ENCODE measurements at regions not wholly inside any gene's neighbourhood (a gene's known extent, or its start where the extent isn't known, plus 50 kb on each side); places are given as distances from the start of the nearest gene placed in this dataset.

GRCh38 chr10:31704195-31704594, 224.4 kb downstream of the ARHGAP12 start:
- no peaks in the 10 kb centered on the region for H3K9me3 ChIP-seq (ENCODE audit: control insufficient read depth in 4 of 4, low read length in 3 of 4)
- H3K9ac ChIP-seq (ENCODE audit: low read depth in 1 of 2, low read length in 2 of 2): no peak overlapping the region
- peaks cover 0 to 12% (median 4%) of the 10 kb centered on the region in 4 donors for H3K4me1 ChIP-seq (ENCODE audit: control insufficient read depth in 4 of 4, insufficient read depth in 4 of 4, low read length in 3 of 4)
- H3K27ac ChIP-seq (ENCODE audit: low read depth in 1 of 2, low read length in 2 of 2): no peak overlapping the region
- H3K4me3 ChIP-seq (ENCODE audit: low read depth in 1 of 3, low read length in 3 of 3): no peak overlapping the region
- peaks cover 0 to 4% (median 0%) of the 10 kb centered on the region in 4 donors for H3K27me3 ChIP-seq (ENCODE audit: control insufficient read depth in 4 of 4, insufficient read depth in 4 of 4, low read length in 3 of 4)
- TF ChIP-seq YY1 (IDR thresholded peaks at IDR 0.05) (no peak), REST (IDR thresholded peaks at IDR 0.05) (no peak), FOXA2 (IDR thresholded peaks at IDR 0.05) (no peak), TAF1 (conservative IDR thresholded peaks at IDR 0.05) (no peak), EGR1 (IDR thresholded peaks at IDR 0.05; ENCODE audit: low read depth in 2 of 2) (no peak), SP1 (IDR thresholded peaks at IDR 0.05) (no peak), HNF4A (conservative IDR thresholded peaks at IDR 0.05) (no peak), FOXA1 (IDR thresholded peaks at IDR 0.05) (no peak), ZBTB33 (IDR thresholded peaks at IDR 0.05) (no peak), RAD21 (IDR thresholded peaks at IDR 0.05) (no peak), NR2F2 (IDR thresholded peaks at IDR 0.05) (no peak), RXRA (IDR thresholded peaks at IDR 0.05) (no peak), ATF3 (IDR thresholded peaks at IDR 0.05) (no peak)
- WGBS: 83% methylated on average over 1 of the region's 1 CpG
- H3K36me3 ChIP-seq (ENCODE audit: control insufficient read depth in 4 of 4, insufficient read depth in 3 of 4, low read depth in 1 of 4, low read length in 3 of 4): no peaks in the 10 kb centered on the region
- no peak for DNase-seq (ENCODE audit: low spot score)

- H3K27ac ChIP-seq (ENCODE audit: low read depth in 1 of 2, low read length in 2 of 2): no peak overlapping the region
- 93% methylated on average over 4 of the region's 4 CpGs for WGBS
- peaks cover 0 to 6% (median 2%) of the 10 kb centered on the region in 4 donors for H3K4me1 ChIP-seq (ENCODE audit: control insufficient read depth in 4 of 4, insufficient read depth in 4 of 4, low read length in 3 of 4)
- no peaks in the 10 kb centered on the region for H3K9me3 ChIP-seq (ENCODE audit: control insufficient read depth in 4 of 4, low read length in 3 of 4)
- TF ChIP-seq CTCF (IDR thresholded peaks at IDR 0.05; ENCODE audit: low read depth, low read length, missing input control) (no peak), MAX (IDR thresholded peaks at IDR 0.05) (no peak), SP1 (IDR thresholded peaks at IDR 0.05) (no peak), JUND (IDR thresholded peaks at IDR 0.05) (no peak), HNF4G (IDR thresholded peaks at IDR 0.05) (no peak), TAF1 (conservative IDR thresholded peaks at IDR 0.05) (no peak), FOXA1 (IDR thresholded peaks at IDR 0.05) (no peak), RAD21 (IDR thresholded peaks at IDR 0.05) (no peak), RXRA (IDR thresholded peaks at IDR 0.05) (no peak), ATF3 (IDR thresholded peaks at IDR 0.05) (no peak), YY1 (IDR thresholded peaks at IDR 0.05) (no peak), ZBTB33 (IDR thresholded peaks at IDR 0.05) (no peak), HNF4A (conservative IDR thresholded peaks at IDR 0.05) (no peak), FOXA2 (IDR thresholded peaks at IDR 0.05) (no peak)
- no peaks in the 10 kb centered on the region for H3K36me3 ChIP-seq (ENCODE audit: control insufficient read depth in 4 of 4, insufficient read depth in 3 of 4, low read depth in 1 of 4, low read length in 3 of 4)
- H3K27me3 ChIP-seq (ENCODE audit: control insufficient read depth in 4 of 4, insufficient read depth in 4 of 4, low read length in 3 of 4): no peaks in the 10 kb centered on the region
- H3K9ac ChIP-seq (ENCODE audit: low read depth in 1 of 2, low read length in 2 of 2): no peak overlapping the region
- no peak for DNase-seq (ENCODE audit: low spot score)
- H3K4me3 ChIP-seq (ENCODE audit: low read depth in 1 of 3, low read length in 3 of 3): no peak overlapping the region
These were observed 225.7 kb downstream of the ARHGAP12 start for GRCh38 chr10:31702954-31703353.
